ENCODE measurements at regions not wholly inside any gene's neighbourhood (a gene's known extent, or its start where the extent isn't known, plus 50 kb on each side); places are given as distances from the start of the nearest gene placed in this dataset.

- TF ChIP-seq CTCF (conservative IDR thresholded peaks at IDR 0.05; ENCODE audit: low read length) (no peak), EZH2phosphoT487 (IDR thresholded peaks at IDR 0.05; ENCODE audit: borderline replicate concordance) (no peak)
Observed at GRCh38 chr10:3523309-3524050, 261.5 kb downstream of the KLF6 start.
